Nucleus accumbens (tissue), 56 donors: ENCODE measurements at regions not wholly inside any gene's neighbourhood (a gene's known extent, or its start where the extent isn't known, plus 50 kb on each side); places are given as distances from the start of the nearest gene placed in this dataset.

Experiments used
- DNase-seq, 56 donors: peaks; one replicate each; lab custom pipeline; 2025; lab: John Stamatoyannopoulos, UW

DNA sequence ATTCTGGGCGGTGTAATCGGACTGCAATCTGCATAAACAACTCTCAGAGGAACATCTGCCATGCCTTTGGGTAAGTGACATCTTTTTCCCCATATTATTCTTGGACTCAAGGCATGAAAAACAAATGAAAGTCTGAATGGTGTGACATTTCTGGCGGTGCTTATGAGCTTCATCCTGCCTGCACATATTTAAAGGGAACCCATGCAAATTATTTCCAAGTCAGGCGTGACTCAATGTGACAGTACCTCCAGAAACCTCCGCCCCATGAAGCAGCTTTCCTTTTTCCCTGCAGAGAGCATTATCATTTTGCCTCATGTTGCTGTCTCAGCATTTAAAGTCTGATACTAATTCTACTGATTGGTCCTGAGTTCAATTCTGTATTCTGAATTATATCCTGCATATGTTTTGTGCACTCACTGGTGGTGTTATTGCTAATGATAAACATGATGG, 585.4 kb downstream of the SNAPC1 start:
- peak in 2 of 56 donors; percentile 1 to 5 for DNase-seq

DNA sequence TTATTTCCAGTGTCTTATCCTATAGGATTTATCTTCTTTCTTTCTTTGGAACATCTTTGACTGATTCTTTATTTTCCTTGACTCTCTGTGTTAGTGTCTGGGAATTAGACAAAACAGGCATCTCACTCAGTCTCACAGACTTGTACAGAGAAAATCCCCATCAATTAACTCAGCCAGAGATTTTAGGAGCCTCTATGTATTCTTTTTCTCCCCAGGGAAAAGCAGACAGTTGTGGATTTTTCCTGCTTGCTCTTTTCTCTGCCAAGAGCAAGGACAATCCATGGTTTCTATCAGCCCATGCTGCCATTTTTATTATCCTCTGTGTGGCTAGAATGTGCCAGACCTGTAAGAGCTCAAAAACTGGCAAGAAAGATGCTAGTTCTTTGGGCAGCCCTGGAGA, 595.1 kb downstream of the SNAPC1 start:
- no peak for DNase-seq

DNA sequence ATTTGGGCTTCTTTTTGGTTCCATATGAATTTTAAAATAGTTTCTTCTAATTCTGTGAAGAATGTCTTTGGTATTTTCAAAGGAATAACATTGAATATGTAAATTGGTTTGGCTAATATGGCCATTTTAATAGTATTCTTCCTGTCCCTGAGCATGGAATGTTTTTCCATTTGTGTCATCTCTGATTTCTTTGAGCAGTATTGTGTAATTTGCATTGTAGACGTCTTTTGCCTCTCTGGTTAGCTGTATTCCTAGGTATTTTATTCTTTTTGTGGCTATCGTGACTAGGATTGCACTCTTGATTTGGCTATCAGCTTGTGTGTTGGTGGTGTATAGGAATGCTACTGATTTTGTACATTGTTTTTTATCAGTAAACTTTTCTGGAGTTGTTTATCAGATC, 601.9 kb downstream of the SNAPC1 start:
- DNase-seq: no peak

DNA sequence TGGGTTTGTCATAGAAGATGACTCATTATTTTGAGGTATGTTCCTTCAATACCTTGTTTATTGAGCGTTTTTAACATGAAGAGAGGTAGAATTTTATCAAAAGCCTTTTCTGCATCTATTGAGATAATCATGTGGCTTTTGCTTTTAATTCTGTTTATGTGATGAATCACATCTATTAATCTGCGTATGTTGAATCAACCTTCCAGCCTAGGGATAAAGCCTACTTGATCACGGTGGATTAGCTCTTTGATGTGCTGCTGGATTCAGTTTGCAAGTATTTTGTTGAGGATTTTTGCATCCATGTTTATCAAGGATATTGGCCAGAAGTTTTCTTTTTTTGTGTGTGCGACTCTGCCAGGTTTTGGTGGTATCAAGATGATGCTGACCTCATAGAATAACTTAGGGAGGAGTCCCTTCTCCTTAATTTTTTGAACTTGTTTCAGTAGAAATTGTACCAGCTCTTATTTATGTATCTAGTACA, 602.6 kb downstream of the SNAPC1 start:
- DNase-seq: no peak

DNA sequence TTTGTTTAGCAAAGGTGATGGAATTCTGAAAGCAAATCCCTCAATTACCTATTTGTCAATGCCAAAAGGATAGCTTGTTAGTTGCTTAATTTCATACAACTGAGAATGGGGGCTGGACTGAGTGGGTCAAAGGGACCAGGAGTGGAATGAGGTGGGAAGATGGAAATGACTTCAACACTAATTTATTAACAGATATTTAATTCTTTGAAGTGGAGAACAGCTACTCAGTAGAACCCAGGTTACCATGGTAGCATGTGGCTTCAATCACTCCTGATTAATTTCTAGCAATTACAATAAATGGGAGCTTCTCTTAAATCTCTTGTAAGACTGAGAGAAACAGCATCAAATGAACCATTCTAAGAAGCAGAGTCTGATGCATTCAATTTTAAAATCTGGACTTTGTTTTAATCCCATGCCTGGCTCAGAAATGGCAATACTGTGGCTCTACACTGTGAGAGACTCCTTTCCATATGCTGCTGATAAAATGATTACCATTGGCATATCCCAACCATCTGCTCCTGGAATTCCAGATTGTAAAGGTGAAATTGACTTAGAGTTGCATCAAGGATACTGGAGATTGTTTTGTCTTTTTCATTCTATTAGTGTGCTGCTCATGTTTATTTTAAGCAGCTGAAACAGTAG, 607.8 kb downstream of the SNAPC1 start:
- no peak for DNase-seq

DNA sequence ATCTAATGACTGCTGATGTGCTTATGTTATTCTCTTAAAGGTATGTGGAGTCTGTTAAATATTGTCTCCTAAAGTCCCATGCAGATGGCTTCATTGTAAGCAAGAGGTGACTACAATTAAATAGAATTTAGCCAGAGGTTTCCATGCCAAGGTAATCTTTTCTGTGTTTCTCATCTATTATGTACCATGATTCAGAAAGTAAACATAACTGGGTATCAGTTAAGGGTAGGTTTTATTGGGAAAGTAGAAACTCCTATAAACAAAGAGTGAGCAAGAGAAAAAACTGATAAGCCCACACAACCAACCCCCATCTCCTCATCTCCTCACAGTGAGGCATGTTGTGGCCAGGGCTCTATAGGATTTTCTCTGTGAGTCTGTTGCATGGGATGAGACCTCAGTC, 611.7 kb downstream of the SNAPC1 start:
- DNase-seq: no peak

DNA sequence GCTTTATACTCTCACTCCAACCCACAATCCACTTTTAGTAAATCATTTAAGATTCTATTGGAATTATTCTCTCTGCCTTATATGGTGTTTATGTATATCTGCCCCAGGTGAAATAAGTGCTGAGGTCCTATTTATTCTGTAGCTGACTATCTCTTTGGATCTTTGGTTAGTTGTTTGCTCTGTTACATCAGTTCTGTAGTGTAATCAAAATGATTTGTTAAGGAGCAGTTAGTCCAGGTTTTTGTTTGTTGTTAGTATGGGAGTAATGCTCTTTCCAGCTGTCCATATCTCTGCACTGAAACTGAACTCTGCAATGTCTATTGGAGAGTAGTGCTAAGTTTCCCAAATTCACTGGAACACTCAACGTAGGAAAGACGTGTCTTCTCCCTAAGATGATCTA, 615.8 kb downstream of the SNAPC1 start:
- DNase-seq: no peak

DNA sequence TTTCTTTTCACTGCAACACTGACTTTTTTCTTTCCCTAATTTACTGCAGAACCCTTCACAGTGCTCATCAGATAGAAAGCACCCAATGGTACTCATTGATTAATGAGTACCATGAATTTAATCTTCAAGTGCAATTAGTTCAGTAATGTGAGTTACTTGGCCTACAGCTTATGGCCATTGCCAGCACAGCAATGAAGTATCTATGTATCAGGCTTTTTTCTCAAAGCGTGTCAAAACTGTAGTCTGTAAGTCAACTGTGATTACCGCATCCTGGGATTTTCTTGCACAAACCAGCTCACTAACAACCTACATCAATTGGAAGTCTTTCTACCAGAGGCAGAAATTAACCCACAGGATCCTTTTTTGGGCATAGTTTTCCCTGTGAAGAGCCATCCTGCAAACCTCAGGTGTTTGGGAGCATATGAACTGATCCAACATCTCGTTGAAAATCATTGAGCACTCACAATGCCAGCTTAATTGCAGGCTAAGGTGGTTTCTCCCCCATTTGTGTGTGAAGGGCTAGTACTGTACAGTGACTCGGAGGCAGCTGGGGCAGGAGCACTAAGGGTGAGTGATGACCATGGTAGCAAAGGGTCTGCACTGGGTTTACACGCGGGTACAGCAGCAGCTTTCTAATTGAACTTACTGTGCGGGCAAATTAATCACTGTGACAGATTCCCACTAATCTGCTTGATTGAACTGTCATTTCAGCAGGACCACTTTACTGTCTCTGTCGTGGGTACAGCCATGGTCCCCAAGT, 619.3 kb downstream of the SNAPC1 start:
- no peak for DNase-seq

DNA sequence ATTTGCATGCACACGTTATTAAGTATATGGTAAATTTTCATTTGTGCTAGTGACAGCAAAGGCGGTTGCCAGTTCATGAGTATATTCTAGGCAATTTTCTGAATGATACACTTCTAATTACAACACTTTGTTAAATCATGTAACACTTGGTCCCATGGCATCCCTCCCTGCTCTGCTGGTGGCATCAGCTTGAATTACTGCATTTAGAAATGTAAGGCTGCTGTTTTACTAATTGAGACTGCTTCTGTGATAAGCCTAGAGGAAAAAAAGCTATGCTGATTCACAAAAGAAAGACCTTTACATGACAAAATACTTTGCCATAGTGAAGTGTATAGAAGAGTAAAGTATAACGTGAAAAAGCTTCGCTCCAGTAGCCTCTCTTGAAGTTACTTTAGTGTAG, 636.1 kb downstream of the KCNH5 start:
- no peak for DNase-seq

DNA sequence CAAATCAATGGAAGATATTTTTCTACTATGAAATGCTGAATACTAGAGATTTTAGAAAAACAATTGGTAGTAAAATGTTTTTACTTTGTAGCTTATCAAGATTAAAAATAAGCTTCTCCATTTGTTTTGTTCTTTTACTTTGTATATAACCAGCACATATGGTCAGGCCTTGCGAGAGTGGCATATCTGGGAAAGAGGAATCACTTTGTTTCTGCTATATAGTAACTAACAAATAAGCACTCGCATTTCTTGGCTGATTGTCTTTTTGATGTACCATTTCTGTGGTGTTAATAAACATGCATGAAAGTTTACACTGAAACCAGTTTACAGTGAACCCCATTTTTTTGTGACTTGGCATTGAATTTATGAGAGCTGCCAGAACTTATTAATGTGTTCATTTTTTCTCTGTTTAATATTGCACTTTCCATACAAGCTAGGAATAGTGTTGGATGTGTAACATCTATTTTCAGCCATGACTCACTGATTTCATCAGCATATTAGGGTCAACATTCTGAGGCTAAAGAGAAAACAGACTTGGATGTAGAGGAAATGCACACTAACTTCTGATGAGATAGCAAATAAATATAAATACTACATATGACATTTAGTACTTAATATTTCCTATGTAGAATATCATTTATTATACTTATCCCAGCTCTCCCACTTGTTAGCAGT, 635.5 kb downstream of the KCNH5 start:
- DNase-seq: no peak

DNA sequence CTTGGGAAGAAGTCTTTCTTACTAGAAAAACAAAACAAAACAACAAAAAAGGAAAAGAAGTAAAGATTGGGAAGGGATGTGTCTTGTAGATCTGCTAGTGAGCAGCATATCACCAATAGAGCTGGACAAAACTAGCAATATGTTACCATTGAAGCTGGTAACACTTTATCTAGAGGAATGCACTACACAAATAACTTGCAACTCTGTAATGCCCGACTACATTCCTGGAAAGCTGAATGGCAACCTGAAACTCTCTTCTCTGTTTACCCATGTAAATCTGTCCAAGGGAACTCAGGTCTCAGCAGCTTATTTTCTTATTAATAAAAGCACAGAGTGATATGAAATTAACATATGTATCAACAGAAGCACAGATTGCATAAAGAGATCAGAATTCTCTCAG, 624.4 kb downstream of the KCNH5 start:
- no peak for DNase-seq

DNA sequence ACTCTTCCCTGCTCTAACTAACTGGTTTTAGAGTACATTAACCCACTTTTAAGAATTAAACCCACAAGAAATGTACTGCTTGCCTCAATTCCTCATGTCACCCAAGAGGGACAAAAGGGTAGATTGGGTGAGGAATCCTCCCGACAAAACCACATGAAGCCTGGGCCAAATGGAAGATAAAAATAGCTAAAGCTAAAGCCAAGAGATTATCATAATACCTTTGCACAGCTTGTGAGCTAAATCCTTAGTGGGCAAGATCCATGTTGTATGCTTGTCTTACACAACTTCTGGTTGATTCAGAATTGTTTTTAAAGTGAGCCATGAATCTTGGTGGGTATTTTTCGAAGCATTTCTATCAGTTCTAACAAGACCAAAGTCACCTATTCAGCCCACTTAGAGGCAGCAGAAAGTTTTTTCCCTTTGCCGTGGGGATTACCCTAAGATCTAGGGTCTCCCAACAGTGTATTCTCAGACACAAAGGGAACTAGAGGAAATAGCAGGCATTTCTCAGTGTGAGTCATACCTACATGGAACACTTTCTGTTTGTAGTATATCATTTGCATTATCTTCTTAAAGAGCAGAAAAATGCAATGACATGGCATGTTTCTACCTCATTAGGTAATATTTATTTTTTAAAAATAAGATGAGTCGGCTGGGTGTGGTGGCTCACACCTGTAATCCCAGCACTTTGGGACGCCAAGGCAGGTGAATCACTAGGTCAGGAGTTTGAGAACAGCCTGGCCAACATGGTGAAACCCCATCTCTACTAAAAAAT, 616.6 kb downstream of the KCNH5 start:
- no peak for DNase-seq

DNA sequence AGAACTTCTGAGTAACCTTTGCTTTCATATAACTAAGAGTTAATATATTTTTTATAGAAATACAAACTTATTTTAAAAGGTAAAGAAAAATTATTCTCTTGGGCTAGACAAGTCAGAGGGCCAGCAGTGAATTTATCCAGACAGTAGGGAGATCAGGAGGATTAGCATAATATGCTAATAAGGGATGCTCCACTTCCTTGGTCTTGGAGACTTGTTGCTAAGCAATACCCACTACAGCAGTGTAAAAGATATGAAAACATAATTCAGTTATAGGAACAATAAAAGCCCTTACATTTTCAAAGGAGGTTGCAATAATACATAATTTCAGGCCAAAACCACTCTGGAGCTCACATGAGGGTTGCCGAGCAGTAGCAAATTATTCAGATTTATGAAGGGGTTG, 615.6 kb downstream of the KCNH5 start:
- no peak for DNase-seq

DNA sequence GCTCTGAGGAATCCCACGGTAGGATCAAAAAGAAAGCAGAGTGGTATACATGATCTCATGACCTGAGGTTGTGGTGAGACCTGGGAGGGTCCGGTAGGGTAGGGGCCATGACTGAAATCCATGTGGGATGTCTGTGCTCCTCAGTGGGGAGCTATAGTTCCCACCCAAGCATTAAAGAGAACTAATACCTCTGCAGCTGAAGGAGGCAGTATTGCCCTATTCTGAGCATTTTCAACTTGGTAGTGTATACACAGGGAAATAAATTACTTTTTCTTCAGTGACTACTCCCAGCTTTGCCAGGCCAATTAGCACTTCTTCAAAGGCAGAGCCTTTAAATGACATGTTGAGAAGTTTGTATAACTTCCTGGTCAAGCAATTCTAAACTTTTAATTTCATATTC, 613.8 kb downstream of the KCNH5 start:
- no peak for DNase-seq

DNA sequence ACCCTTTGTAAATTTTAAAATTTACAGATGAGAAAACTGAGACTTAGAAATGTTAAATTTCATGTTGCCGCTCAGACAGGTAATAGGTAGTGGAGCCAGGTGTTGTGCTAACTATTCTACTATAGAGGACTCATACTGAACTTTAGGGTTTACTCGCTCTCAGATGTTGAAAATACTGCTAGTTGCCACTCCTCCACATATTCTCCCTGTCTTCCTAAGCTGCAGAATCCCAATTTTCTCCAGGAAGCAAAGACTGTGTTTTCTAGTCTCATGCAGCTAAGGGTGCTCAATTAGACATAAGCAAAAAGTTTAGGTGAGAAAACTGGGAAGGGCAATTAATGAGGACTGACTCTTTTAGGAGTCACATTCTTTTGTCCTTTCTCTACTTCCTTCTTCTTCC, 612.3 kb downstream of the KCNH5 start:
- no peak for DNase-seq

DNA sequence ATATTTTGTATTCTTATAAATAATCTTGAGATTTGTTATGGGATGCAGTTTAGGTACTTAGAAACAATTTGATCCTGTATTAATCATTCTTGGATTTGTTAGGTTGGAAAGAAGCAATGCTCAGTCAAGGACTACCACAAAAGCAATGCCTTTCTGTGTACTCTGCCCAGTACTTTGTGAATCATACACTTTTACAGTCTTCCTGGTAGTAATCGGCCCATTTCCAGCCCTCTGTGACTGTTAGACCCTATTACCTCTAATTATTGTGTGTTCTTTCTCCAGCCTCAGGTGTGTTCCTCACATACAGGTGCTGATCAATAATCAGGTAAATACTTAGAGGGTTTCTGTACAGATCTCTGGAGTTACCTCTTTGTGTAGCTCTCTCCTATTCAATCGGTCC, 609.0 kb downstream of the KCNH5 start:
- DNase-seq: no peak

DNA sequence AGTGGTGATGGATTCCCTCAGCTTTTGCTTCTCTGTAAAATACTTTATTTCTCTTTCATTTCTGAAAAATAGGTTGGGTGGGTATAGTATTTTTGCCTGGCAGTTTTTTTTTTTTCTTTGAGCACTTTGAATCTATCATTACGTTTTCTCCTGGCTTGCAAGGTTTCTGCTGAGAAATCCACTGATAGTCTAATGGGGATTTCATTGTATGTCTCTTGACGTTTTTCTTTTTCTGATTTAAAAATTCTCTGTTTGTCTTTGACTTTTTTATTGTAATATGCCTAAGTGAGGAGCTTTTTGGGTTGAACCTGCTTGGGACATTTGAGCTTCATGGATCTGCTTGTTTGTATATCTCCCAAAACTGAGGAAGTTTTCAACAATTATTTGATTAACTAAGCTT, 606.0 kb downstream of the KCNH5 start:
- no peak for DNase-seq

DNA sequence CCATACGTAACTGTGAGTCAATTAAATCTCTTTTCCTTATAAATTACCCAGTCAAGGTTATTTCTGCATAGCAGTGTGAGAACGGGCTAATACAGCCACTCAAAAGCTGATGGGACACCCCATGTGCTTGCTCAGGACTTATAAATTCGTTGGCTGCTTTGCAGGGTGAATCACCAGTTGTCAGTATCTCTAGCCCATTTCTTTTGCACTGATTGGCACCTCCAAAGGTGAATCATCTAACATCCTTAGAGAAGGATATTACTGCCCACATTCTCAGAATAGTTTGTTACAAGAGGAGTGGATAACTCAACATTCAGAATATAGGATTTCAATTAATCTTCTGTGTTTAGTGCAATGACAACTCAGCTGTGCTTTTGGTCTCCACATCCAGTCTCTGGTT, 601.5 kb downstream of the KCNH5 start:
- DNase-seq: no peak

DNA sequence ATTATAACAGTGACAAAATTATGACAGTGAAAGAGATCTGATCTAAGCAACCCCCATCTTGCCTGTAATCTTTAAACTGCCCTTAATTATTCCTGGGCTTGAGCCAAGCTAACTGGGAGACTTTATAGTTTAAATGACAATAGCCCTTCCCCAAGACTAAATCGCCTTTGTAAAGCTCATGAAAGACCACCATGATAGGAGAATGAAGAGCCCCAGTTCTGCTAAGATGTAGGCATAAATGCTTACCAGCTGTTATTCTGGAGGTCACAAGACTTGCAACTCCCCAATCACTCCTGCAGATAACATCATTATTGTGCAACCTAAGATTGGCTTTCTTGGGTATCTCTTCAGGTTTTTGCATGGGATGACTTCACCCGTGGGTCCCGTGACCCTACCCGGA, 599.7 kb downstream of the KCNH5 start:
- DNase-seq: no peak

DNA sequence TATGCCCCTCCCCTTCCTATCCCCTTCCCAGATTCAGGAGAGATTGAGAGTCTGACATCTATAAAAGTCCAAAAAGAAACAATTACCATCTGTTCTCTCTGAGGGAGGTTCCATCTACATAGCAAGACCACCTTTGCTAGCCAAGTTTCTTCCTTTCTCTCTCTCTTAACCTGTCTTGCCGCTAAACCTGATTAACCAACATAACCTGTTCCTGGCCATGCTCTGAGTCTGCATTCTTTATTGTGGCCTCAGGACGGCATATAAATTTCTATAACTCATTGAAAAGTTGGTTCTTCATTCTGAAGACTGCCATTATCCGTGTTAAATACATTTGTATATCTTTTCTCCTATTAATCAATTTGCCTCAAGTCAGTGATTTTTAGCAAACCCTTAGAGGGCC, 594.0 kb downstream of the KCNH5 start:
- no peak for DNase-seq

DNA sequence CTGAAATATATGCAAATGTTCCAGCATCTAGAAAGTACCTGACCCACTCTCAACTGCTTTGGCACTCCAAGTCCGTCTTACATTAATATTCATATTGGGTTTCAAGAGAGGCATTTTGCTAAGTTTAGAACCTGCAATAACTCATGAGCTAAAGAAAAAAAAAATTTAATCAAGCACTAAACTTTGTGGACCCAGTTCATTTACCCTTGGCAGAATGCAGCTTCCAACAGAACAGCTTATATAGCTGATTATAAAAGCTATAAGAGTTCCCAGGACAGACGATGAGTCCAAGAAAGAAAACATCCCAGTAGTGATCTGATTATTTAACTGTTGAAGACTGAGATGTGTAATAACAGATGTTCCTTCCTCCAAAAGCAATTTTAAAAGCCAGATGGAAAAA, 592.0 kb downstream of the KCNH5 start:
- DNase-seq: no peak
